Retinal pigment epithelial cell (primary cell): ENCODE measurements at regions not wholly inside any gene's neighbourhood (a gene's known extent, or its start where the extent isn't known, plus 50 kb on each side); places are given as distances from the start of the nearest gene placed in this dataset.
A peak's percentile ranks its signal among the peaks of the same experiment; 100 is the strongest.

ENCODE experiments used
- DNase-seq: peaks from one replicate; pipeline ENCODE4 v3.0.0-alpha.2; 2010; ENCODE audit warnings: low read depth
- H3K4me3 ChIP-seq: 2 replicates; pipeline ENCODE4 v1.5.1; 2011; ENCODE audit warnings: mild to moderate bottlenecking, low read length, control low read depth, moderate library complexity
- TF ChIP-seq, protein P1 (sequence below): conservative IDR thresholded peaks from 2 replicates; pipeline ENCODE4 v1.5.1; 2011; ENCODE audit warnings: low read depth, low read length, control low read depth, inconsistent platforms

DNA sequence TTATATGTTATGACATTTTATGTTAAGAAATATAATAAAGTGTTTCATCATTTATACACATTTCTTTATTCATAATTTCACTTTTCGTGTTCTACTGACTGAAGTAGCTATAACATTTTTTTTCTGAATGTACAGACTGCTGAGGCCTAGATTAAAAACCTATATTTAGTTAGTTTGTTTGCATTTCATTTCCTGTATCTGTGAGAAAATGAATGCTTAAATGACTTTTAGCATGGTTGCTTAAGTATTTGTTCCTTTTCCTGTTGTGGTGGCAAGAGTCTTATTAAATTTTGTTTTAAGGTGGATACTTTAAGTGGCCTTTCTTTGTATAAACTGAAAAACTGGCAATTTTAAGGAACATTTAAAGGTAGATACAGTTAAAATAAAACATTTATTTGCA, 779.7 kb upstream of the MAN1A1 start:
- TF ChIP-seq, protein P1, sequence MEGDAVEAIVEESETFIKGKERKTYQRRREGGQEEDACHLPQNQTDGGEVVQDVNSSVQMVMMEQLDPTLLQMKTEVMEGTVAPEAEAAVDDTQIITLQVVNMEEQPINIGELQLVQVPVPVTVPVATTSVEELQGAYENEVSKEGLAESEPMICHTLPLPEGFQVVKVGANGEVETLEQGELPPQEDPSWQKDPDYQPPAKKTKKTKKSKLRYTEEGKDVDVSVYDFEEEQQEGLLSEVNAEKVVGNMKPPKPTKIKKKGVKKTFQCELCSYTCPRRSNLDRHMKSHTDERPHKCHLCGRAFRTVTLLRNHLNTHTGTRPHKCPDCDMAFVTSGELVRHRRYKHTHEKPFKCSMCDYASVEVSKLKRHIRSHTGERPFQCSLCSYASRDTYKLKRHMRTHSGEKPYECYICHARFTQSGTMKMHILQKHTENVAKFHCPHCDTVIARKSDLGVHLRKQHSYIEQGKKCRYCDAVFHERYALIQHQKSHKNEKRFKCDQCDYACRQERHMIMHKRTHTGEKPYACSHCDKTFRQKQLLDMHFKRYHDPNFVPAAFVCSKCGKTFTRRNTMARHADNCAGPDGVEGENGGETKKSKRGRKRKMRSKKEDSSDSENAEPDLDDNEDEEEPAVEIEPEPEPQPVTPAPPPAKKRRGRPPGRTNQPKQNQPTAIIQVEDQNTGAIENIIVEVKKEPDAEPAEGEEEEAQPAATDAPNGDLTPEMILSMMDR = no peak
- no peak overlapping the region for H3K4me3 ChIP-seq
- no peak for DNase-seq

DNA sequence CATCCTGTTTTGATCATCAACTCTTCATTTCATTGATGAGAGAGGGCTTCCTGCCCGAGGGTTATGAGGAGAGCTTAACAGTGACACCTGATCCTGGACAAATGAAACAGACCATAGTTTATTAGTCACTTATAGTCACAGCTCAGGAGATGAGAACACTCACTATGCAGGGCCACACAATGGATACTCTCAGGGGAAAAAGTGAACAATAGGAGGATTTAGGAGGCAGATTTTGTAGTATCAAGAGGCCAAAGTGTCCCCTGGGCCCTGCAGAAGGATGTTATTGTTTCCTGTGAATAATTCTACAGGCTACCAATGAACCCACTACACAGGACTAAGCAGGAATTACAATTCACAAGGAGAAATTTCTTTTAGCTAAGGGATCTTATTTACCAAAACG, 772.8 kb upstream of the MAN1A1 start:
- no peak overlapping the region for H3K4me3 ChIP-seq
- DNase-seq = no peak
- TF ChIP-seq, protein P1 = no peak

DNA sequence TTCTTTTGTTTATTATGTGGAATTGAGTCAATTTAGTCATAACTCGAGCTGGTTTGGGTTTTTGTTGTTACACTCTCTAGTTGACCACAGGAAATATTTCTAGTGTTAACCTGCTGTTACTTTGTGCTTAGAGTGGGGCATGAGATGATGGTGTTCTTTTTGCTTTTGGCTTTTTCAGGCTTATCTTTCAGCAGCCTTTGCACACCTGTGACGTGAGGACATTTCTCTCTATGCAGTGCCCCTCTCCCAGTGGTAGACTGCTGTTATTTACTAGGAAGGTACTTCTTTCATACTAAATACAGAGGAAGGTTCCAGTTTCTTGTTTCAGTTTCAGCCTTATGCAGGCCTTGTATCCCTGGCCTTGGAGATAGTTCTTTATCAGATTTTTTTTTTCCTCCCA, 766.8 kb upstream of the MAN1A1 start:
- DNase-seq = no peak
- no peak overlapping the region for H3K4me3 ChIP-seq
- TF ChIP-seq, protein P1 = no peak

DNA sequence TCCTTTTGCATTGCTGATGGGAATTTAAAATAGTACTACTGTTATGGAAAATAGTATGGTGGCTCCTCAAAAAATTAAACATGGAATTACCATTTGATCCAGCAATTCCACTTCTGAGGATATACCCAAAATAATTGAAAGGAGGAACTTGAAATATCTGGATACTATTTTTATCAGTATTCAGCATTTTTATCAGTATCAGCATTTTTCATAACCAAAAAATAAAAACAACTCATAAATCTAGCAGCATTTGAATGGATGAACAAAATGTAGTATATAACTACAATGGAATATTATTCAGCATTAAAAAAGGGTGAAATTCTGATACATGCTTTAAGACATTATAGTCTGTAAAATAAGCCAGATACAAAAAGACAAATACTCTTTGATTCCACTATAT, 763.4 kb upstream of the MAN1A1 start:
- TF ChIP-seq, protein P1 = no peak
- no peak for DNase-seq
- H3K4me3 ChIP-seq = no peak overlapping the region

DNA sequence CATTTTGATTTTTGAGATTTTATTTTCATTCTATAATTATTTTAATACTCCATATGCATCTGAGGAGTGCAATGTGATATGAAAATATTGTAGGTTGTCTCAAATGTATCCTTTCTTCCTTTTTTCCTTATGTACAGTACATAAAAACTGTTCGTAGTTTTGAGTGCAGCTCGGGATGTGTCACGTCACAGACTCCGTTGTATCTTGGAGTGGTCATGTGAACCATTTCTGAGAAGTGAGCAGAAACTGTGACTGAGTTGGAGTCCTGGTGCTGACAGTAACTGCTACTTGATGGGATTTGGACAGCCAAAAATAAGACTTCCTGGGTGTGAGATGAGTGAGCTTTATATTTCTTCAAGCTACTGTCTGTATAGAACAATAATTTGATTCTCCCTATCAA, 761.4 kb upstream of the MAN1A1 start:
- TF ChIP-seq, protein P1 = no peak
- no peak for DNase-seq
- no peak overlapping the region for H3K4me3 ChIP-seq

DNA sequence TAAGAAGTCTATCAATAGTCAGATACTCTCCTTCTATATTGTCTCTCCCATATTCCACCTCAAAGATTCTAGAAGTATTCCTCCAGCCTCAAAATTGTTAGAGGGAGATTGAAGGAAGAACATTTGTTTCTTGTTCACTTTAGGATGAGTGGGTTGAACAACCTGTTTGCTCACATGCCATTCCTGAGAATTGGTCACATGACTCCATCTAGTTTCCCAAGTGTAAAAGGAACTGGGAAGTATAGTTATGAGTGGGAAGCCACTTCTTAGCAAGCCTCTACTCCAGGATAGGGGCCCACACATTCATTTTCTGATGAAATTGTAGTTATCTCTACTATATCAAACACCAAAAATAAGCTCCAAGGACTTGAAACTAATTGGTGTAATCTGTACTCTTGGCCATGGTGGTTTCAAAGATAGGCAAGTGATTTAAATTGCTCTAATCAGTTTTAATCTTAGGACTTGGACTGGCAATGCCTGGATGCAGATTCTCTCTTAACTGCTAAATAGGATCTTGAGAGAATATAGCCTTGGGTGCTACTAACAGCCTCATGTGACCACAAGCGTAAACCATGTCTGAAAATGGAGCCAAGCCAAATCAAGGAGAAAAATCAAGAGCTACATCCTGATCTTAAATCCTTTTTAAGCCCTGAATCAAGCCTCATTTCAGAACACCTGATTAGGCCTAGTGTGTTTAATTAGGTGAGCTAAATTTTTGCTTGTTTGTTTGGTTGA, 758.7 kb upstream of the MAN1A1 start:
- peak; percentile 75 for DNase-seq
- TF ChIP-seq, protein P1 = no peak
- H3K4me3 ChIP-seq = no peak overlapping the region

DNA sequence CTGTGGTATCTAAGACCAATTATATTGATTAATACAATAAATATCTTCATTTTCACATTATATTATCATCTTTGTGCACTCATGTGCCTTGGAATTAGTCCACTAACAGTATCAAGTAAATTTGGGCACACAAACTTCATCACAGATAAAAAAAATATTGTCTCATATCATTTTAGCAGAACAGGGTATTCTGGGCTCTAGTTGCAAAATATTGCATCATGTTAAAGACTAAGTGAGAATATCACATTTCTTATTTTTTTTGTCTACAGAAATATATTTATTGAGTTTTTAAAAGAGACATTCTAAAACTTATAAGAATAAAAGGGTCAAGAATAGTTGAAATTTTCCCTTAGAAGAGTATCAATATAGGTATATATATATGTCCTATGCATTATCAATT, 754.1 kb upstream of the MAN1A1 start:
- no peak for DNase-seq
- H3K4me3 ChIP-seq = no peak overlapping the region
- TF ChIP-seq, protein P1 = no peak
